DND-41 (cell line): ENCODE measurements at regions not wholly inside any gene's neighbourhood (a gene's known extent, or its start where the extent isn't known, plus 50 kb on each side); places are given as distances from the start of the nearest gene placed in this dataset.

Experiments
- CTCF ChIP-seq: IDR thresholded peaks from 2 replicates; pipeline ENCODE4 v1.5.1; 2012; ENCODE audit warnings: borderline replicate concordance, low read length, moderate library complexity, mild to moderate bottlenecking; ENCODE audit not compliant: poor library complexity, severe bottlenecking; ENCODE audit errors: extremely low read depth
- EZH2 ChIP-seq: IDR thresholded peaks from 3 replicates; pipeline ENCODE4 v1.6.1; 2012; ENCODE audit warnings: borderline replicate concordance, low read depth, mild to moderate bottlenecking, moderate library complexity, low read length, inconsistent platforms; ENCODE audit not compliant: severe bottlenecking

DNA sequence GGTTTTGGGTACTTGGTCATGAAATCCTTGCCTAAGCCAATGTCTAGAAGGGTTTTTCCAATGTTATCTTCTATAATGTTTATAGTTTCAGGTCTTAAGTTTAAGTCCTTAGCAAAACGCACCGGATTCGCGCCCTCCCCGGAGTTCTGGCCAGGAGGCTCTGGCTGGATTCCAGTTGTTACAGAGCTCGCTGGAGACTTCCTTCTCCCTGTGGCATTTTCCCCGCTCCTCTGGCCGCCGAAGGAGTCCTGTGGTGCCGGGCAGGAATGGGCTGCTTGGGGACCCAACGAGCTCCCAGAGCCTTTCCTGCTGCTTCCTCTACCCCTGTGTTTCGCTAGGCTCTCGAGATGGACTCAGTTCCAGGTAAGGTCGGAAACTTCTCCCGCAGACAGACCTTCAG lies 335.9 kb downstream of the AEBP2 start:
- TF ChIP-seq EZH2 (no peak), CTCF (no peak)
